HL-60 (cell line): ENCODE measurements at regions not wholly inside any gene's neighbourhood (a gene's known extent, or its start where the extent isn't known, plus 50 kb on each side); places are given as distances from the start of the nearest gene placed in this dataset.
A peak's percentile ranks its signal among the peaks of the same experiment; 100 is the strongest.
"Not testable (repeated sequence)": the region's sequence is repeated elsewhere in the genome, so short reads cannot be mapped to it uniquely, and the experiment has no call there.

ENCODE experiments used
- DNase-seq, 2 experiments: peaks; one replicate each; pipeline ENCODE4 v3.0.0-alpha.2; 2010 to 2020; ENCODE audit warnings: low read depth in 1 of 2, low spot score in 1 of 2
- H3K27ac ChIP-seq: fragments of 250-450 bp; sonication (Bioruptor Pico); replicated peaks from 2 replicates; pipeline ENCODE4 v1.5.1; 2020; ENCODE audit warnings: mild to moderate bottlenecking, moderate library complexity
- H3K27me3 ChIP-seq: fragments of 250-450 bp; sonication (Bioruptor Pico); 2 replicates; pipeline ENCODE4 v1.5.1; 2021; ENCODE audit warnings: mild to moderate bottlenecking, moderate library complexity; ENCODE audit not compliant: insufficient read depth, poor library complexity, severe bottlenecking
- H3K4me3 ChIP-seq: replicated peaks from 2 replicates; pipeline ENCODE4 v1.5.1; 2011; ENCODE audit warnings: mild to moderate bottlenecking, control low read depth, low read length; ENCODE audit not compliant: insufficient read depth
- CTCF ChIP-seq: IDR thresholded peaks from one replicate; pipeline ENCODE4 v1.5.1; 2011; ENCODE audit warnings: low read length, control low read depth, inconsistent platforms; ENCODE audit not compliant: insufficient read depth
- GABPA ChIP-seq: IDR thresholded peaks from 2 replicates; pipeline ENCODE4 v1.6.1; 2012; ENCODE audit warnings: low read depth
- POLR2AphosphoS5 ChIP-seq: IDR thresholded peaks from 2 replicates; pipeline ENCODE4 v1.6.1; 2012; ENCODE audit warnings: low read depth
- REST ChIP-seq: IDR thresholded peaks from 2 replicates; pipeline ENCODE4 v1.6.1; 2012; ENCODE audit warnings: low read depth; ENCODE audit not compliant: insufficient replicate concordance
- SPI1 ChIP-seq: IDR thresholded peaks from 2 replicates; pipeline ENCODE4 v1.6.1; 2012; ENCODE audit warnings: low read depth, mild to moderate bottlenecking, borderline replicate concordance

GRCh38 chr7:106345421-106346166 is 60.8 kb upstream of the NAMPT start:
- no peak overlapping the region for H3K4me3 ChIP-seq
- no peaks in the 10 kb centered on the region for H3K27me3 ChIP-seq
- DNase-seq: peak in 1 of 2 experiments; percentile 42
- H3K27ac ChIP-seq: peak overlapping the region; percentile 67
- TF ChIP-seq CTCF (no peak), GABPA (no peak), POLR2AphosphoS5 (no peak), SPI1 (no peak), REST (no peak)

- DNase-seq: peak; percentile 82 to 94
- Histone ChIP-seq H3K27ac (peak overlapping the region; percentile 67), H3K4me3 (no peak overlapping the region), H3K27me3 (no peaks in the 10 kb centered on the region)
- TF ChIP-seq CTCF: no peak
- TF ChIP-seq GABPA: peak; percentile 73
- peak; percentile 60; the same call in 1 of the 2 replicates for TF ChIP-seq POLR2AphosphoS5
- peak; percentile 93 for TF ChIP-seq SPI1
These were observed 60.1 kb upstream of the NAMPT start for GRCh38 chr7:106344861-106345260.

GRCh38 chr7:106344211-106344610 is 59.4 kb upstream of the NAMPT start:
- peak overlapping the region; percentile 67 for H3K27ac ChIP-seq

GRCh38 chr7:106342049-106342448 is 57.3 kb upstream of the NAMPT start:
- H3K4me3 ChIP-seq, H3K27ac ChIP-seq, H3K27me3 ChIP-seq, DNase-seq: not testable (repeated sequence)

More at GRCh38 chr7:106344211-106344610, 59.4 kb upstream of the NAMPT start:
- Histone ChIP-seq H3K27me3 (no peaks in the 10 kb centered on the region), H3K4me3 (no peak overlapping the region)
- no peak for DNase-seq
- TF ChIP-seq GABPA (no peak), POLR2AphosphoS5 (no peak), REST (no peak), CTCF (no peak), SPI1 (no peak)

GRCh38 chr7:106340247-106340596 is 55.4 kb upstream of the NAMPT start:
- not testable (repeated sequence) for H3K27me3 ChIP-seq, H3K4me3 ChIP-seq, DNase-seq, H3K27ac ChIP-seq
